HG03521 (cell line): ENCODE measurements at regions not wholly inside any gene's neighbourhood (a gene's known extent, or its start where the extent isn't known, plus 50 kb on each side); places are given as distances from the start of the nearest gene placed in this dataset.

ENCODE experiments used
- ATAC-seq: cut with Tn5 transposase; IDR thresholded peaks from one replicate; pipeline ENCODE4 v1.9.1; 2021; ENCODE audit warnings: mild to moderate bottlenecking, moderate library complexity; ENCODE audit not compliant: unreplicated experiment

GRCh38 chr2:133806564-133806963, 238.3 kb upstream of the NCKAP5 start:
- no peak for ATAC-seq

DNA sequence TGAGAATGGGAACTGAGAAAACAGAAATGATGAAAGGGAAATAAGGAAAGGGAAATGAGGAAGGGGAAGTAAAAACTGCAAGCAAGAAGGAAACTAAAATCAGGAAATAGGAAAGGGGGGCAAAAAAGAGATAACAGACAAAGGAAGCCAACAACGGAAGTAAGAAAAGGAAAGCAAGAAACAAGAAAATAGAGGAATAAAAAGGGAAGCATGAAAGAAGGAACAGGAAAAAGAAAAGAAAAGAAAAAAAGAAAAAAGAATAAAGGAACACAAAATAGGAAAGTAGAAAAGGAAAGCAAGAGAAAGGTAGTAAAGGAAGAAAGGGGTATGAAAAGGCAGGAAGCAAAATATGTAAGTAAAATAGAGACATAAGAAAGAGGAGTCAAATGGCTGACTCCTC, 241.2 kb upstream of the NCKAP5 start:
- no peak for ATAC-seq

DNA sequence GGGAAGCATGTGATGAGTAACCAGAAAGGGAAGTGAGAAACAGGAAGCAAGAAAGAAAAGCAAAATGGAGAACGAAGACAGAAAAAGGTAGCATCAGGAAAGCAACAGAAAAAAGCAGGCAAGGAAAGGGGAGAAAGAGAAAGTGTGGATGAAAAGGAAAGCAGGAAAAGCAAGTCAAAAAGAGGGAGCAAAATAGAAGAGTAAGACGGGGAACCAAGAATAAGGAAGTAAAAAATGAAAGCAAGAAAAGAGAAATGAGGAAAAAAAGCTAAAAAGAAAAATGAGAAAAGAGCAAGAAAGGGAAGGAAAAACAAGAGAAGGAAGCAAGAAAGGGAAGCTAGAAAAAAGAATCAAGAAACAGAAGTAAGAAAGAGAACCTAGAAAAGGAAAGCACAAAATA, 242.3 kb upstream of the NCKAP5 start:
- no peak for ATAC-seq

GRCh38 chr2:133811409-133812125, 243.3 kb upstream of the NCKAP5 start:
- no peak for ATAC-seq

- ATAC-seq: no peak
Observed at GRCh38 chr2:133812826-133813617, 244.8 kb upstream of the NCKAP5 start.

GRCh38 chr2:133814890-133815289, 246.6 kb upstream of the NCKAP5 start:
- ATAC-seq: no peak

DNA sequence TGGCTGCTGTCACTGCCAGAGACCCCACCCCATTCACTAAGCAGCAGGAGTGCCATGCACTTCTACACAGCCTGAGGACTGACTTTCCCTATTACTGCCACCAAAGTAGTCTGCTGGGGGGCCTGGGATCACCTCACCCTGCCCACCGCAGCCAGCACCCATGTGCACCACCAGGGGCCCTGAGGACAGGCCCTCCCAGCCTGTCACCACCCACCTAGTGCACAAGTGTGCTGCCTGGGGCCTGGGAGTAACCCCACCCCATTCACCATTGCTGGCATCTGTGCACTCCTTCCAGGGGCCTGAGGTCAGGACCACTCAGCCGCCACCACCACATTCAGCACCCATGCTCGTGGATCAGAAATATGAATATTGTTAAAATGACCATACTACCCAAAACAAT, 247.8 kb upstream of the NCKAP5 start:
- ATAC-seq: no peak

- ATAC-seq: no peak
Observed at GRCh38 chr2:133817680-133818566, 249.7 kb upstream of the NCKAP5 start.

DNA sequence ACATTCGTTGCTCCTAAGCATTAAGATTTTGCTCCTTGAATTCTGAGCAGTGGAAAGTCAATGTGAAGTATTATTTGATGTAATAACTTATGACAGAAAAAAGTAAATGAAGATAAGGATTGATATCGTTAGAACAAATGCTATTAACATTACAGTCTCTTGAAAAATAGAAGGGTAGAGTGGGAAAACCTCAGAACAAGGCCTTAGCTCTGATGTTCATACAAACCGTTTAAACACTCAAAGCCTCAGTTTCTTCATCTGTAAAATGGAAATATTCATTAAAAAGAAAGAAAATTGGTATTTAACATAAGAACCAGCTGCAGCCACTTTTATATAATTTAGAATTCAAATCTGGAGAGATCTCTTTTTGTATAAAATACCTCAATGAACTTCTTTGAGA, 250.4 kb upstream of the NCKAP5 start:
- no peak for ATAC-seq

- no peak for ATAC-seq
Observed at GRCh38 chr2:133819906-133820305, 251.6 kb upstream of the NCKAP5 start.

- ATAC-seq: no peak
Observed at GRCh38 chr2:133821107-133821760, 253.0 kb upstream of the NCKAP5 start.

- no peak for ATAC-seq
Observed at GRCh38 chr2:133822517-133823225, 254.4 kb upstream of the NCKAP5 start.

DNA sequence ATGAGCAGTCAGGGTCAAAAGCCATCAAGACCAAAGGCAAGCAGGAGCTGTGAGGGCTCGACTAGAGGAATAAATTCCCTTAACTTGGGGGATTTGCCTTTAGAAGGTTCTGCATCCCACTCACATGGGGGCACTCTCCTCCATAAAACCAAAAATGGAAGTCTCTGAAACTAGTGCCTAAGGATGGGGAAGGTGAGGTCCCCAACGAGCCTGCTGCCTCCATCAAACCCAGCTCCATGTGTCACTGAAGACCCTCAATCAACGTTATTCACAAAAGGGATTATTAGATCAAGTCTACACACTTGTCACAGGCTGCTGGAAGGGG, 254.9 kb upstream of the NCKAP5 start:
- no peak for ATAC-seq

GRCh38 chr2:133824869-133825268, 256.6 kb upstream of the NCKAP5 start:
- no peak for ATAC-seq

- no peak for ATAC-seq
Observed at GRCh38 chr2:133825778-133826177, 257.5 kb upstream of the NCKAP5 start.

GRCh38 chr2:133828913-133829312, 260.6 kb upstream of the NCKAP5 start:
- no peak for ATAC-seq

GRCh38 chr2:133829450-133830020, 261.3 kb upstream of the NCKAP5 start:
- no peak for ATAC-seq

DNA sequence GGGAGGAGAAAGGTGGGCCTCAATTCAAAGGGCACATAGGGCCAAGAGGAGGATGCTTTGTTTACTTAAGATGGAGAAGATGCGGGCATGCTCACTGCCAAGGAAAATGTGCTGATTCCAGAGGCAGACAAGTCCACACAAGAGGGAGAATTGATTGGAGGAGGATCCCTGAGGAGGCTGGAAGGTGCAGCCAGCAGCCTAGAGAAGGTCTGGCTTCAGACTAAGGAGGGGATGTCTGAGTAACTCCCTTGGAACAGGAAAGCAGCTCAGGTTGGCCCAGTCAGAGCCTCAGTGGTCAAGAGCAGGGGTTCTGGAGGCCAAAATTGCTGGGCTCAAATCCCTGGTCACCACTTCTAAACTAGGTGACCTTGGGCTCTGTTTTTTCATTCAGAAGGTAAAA, 265.5 kb upstream of the NCKAP5 start:
- ATAC-seq: no peak

DNA sequence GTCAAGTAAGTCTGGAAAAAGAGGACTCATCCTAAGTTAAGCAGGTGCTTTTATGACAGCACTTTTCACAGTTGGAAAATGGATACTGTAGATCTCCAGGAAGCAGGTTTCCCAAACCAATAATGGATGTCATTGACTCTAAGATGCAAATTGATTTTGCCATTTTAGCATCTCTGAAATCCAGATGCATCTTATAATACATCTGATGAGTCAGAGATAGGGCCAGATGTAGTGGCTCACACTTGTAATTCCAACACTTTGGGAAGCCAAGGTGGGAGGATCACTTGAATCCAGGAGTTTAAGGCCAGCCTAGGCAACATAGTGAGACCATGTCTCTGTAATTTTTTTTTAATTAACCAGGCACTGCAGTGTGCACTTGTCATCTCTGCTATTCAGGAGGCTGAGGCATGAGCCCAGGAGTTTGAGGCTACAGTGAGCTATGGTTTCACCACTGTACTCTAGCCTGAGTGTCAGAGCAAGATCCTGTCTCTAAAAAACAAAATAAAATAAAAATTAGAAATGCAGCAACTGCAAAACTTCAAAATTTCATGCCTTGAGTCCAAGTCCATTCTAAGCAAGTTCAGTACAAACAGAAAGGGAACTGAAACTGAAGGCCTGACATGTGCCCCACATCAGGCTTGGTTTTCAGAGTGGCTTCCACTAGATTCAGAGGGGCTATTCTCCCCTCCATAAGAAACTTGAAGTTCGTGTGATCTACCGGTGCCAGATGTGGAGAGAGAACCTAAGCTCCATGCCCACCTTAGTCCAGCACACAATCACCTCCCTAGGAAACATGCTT, 267.8 kb upstream of the NCKAP5 start:
- no peak for ATAC-seq
